ENCODE measurements at regions not wholly inside any gene's neighbourhood (a gene's known extent, or its start where the extent isn't known, plus 50 kb on each side); places are given as distances from the start of the nearest gene placed in this dataset.

- TF ChIP-seq EZH2 (IDR thresholded peaks at IDR 0.05; ENCODE audit: borderline replicate concordance, low read depth, low read length, severe bottlenecking): no peak
- Histone ChIP-seq H3K4me3 (replicated peaks in 1 of 3; ENCODE audit: insufficient read depth in 1 of 3, low read depth in 1 of 3, low read length in 3 of 3) (no peak overlapping the region), H3K27me3 (ENCODE audit: control insufficient read depth in 2 of 2, insufficient read depth in 2 of 2, low read length in 2 of 2) (no peaks in the 10 kb centered on the region), H3K27ac (ENCODE audit: insufficient read depth, low read depth, low read length) (no peak overlapping the region), H3K9me3 (replicated peaks; ENCODE audit: control insufficient read depth, insufficient read depth, low read length) (no peaks in the 10 kb centered on the region), H3K4me1 (ENCODE audit: control insufficient read depth, extremely low read depth, insufficient read depth, low read length) (no peaks in the 10 kb centered on the region), H3K9me1 (replicated peaks; ENCODE audit: control insufficient read depth, extremely low read depth, insufficient read depth, low read length) (no peaks in the 10 kb centered on the region), H3K9ac (replicated peaks; ENCODE audit: extremely low read depth, insufficient read depth, low read length) (no peak overlapping the region), H3K4me2 (ENCODE audit: insufficient read depth, low read length) (no peak overlapping the region), H3K36me3 (ENCODE audit: control insufficient read depth in 2 of 2, extremely low read depth in 1 of 2, insufficient read depth in 2 of 2, low read length in 2 of 2) (no peaks in the 10 kb centered on the region), H2AFZ (ENCODE audit: low read depth, low read length) (no peak overlapping the region), H3K79me2 (ENCODE audit: control insufficient read depth, insufficient read depth, low read length) (no peaks in the 10 kb centered on the region), H4K20me1 (replicated peaks; ENCODE audit: control insufficient read depth, extremely low read depth, insufficient read depth, low read length) (no peaks in the 10 kb centered on the region)
- intact Hi-C loops (cut with micrococcal nuclease): no loop called here
- no peak for DNase-seq (ENCODE audit: low read depth, low spot score)
- ChIA-PET POLR2A (no interaction called here), CTCF (no interaction called here)
- FAIRE-seq: no peak
- dilution Hi-C loops (cut with MboI; ENCODE audit: extremely low pct_ligation_motif_present, low sequenced_read_pairs): no loop called here
- no TSS peak for BruUV-seq (replicated peaks)
These were observed 766.2 kb upstream of the LRRC4C start for GRCh38 chr11:42225664-42226063.

- Histone ChIP-seq H3K9me1 (replicated peaks; ENCODE audit: control insufficient read depth, extremely low read depth, insufficient read depth, low read length) (no peaks in the 10 kb centered on the region), H3K27ac (ENCODE audit: insufficient read depth, low read depth, low read length) (no peak overlapping the region), H3K27me3 (ENCODE audit: control insufficient read depth in 2 of 2, insufficient read depth in 2 of 2, low read length in 2 of 2) (no peaks in the 10 kb centered on the region), H3K4me1 (ENCODE audit: control insufficient read depth, extremely low read depth, insufficient read depth, low read length) (no peaks in the 10 kb centered on the region), H3K4me3 (replicated peaks in 1 of 3; ENCODE audit: insufficient read depth in 1 of 3, low read depth in 1 of 3, low read length in 3 of 3) (no peak overlapping the region), H4K20me1 (replicated peaks; ENCODE audit: control insufficient read depth, extremely low read depth, insufficient read depth, low read length) (no peaks in the 10 kb centered on the region), H3K79me2 (ENCODE audit: control insufficient read depth, insufficient read depth, low read length) (no peaks in the 10 kb centered on the region), H3K36me3 (ENCODE audit: control insufficient read depth in 2 of 2, extremely low read depth in 1 of 2, insufficient read depth in 2 of 2, low read length in 2 of 2) (no peaks in the 10 kb centered on the region), H3K9ac (replicated peaks; ENCODE audit: extremely low read depth, insufficient read depth, low read length) (no peak overlapping the region), H2AFZ (ENCODE audit: low read depth, low read length) (no peak overlapping the region), H3K9me3 (replicated peaks; ENCODE audit: control insufficient read depth, insufficient read depth, low read length) (no peaks in the 10 kb centered on the region), H3K4me2 (ENCODE audit: insufficient read depth, low read length) (no peak overlapping the region)
- dilution Hi-C loops (cut with MboI; ENCODE audit: extremely low pct_ligation_motif_present, low sequenced_read_pairs): no loop called here
- no peak for DNase-seq (ENCODE audit: low read depth, low spot score)
- POLR2A ChIA-PET: no interaction called here
- TF ChIP-seq JUN (IDR thresholded peaks at IDR 0.05; ENCODE audit: borderline replicate concordance, insufficient read depth, insufficient read length, low read depth): no peak
- TF ChIP-seq, protein P1, sequence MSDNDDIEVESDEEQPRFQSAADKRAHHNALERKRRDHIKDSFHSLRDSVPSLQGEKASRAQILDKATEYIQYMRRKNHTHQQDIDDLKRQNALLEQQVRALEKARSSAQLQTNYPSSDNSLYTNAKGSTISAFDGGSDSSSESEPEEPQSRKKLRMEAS (IDR thresholded peaks at IDR 0.05; ENCODE audit: insufficient read depth, insufficient read length): no peak
- TF ChIP-seq GATA2 (IDR thresholded peaks at IDR 0.05; ENCODE audit: insufficient read depth, insufficient read length, low read depth, low read length): no peak
- TF ChIP-seq MYC (IDR thresholded peaks at IDR 0.05; ENCODE audit: low read depth, low read length): no peak
- no peak for TF ChIP-seq EZH2 (IDR thresholded peaks at IDR 0.05; ENCODE audit: borderline replicate concordance, low read depth, low read length, severe bottlenecking)
- no peak for TF ChIP-seq POLR2AphosphoS5 (IDR thresholded peaks at IDR 0.05; ENCODE audit: insufficient read depth, low read depth, low read length)
- TF ChIP-seq POLR2A (IDR thresholded peaks at IDR 0.05; ENCODE audit: low read depth, low read length): no peak
- TF ChIP-seq CTCF (IDR thresholded peaks at IDR 0.05; ENCODE audit: extremely low read depth in 1 of 2, insufficient read depth in 1 of 2, low read depth in 1 of 2, low read length in 2 of 2): no peak
- TF ChIP-seq FOS (IDR thresholded peaks at IDR 0.05; ENCODE audit: borderline replicate concordance, insufficient read depth, low read length): no peak
- intact Hi-C loops (cut with micrococcal nuclease): no loop called here
- CTCF ChIA-PET: no interaction called here
- BruUV-seq (replicated peaks): no TSS peak
- FAIRE-seq: no peak
These were observed 773.2 kb upstream of the LRRC4C start for GRCh38 chr11:42232673-42233072.

Data from endothelial cell of umbilical vein (primary cell).